ENCODE measurements at regions not wholly inside any gene's neighbourhood (a gene's known extent, or its start where the extent isn't known, plus 50 kb on each side); places are given as distances from the start of the nearest gene placed in this dataset.
A peak's percentile ranks its signal among the peaks of the same experiment; 100 is the strongest.

DNA sequence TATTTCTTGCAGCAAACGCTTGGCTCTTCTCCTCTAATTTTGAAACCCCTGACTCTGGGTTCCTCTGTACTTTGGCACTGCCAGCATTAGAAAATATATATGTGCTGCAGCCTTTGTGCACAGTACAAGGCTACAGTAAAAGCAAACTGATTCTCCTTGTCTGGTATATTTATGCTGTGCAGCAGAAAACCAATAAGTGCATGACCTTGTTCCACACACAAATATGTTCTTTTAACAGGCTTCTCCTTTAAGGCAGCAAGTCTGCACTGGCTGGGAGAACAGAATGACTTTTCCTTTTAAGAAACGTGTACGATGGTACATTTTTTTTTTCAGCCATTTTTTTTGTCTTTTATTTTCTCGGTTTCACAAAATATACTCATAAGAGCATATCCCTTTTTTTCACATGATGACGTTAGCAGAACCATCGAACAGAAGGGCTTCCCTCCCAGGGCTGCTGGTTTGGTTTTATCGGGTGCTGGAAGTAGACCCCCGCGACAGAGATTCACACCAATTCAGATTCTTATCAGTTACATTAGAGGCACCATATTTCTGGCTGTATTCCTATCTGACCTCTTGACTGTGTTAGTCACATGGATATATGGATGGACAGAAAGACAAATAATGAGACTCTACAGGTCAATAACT, 129.9 kb upstream of the ARID1B start:
- no peak for DNase-seq

DNA sequence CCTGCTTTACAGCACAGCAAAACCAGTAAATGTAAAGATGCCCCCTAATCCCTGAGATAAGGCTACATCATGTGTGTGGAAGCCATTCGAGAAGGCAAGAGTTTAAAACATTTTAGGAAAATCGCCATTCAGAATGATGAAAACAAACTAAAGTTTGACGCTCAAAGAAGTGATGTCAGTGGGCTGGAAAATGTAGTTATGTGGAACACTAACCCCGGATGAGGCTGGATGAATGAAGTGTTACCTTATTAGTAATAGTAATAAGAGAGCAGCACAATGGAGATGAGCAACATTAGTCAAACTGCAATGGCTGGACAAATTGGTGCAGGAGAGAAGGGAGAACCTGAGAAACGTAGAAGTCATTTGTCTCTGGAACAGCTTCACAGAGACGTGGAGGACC, 130.7 kb upstream of the ARID1B start:
- DNase-seq, result no peak

DNA sequence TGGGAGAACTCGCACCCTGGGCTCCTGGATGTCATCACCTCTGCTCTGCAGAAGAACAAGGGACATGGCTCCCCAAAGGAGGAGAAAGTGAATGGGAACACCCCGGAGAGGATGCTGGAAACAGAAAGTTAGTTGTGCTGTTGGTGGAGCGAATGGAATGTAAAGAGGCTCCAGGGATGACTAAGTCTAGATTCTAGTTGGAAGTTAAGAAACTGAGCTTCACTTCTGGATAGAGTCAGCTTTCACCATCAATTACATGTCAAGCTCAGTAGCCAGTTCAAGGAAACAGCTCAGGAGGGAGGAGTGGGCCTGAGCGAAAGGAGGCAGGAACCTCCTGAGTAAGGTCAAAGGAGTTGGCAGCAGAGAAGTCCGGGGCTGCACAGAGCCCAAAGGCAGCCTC, 132.1 kb upstream of the ARID1B start:
- DNase-seq, result no peak

DNA sequence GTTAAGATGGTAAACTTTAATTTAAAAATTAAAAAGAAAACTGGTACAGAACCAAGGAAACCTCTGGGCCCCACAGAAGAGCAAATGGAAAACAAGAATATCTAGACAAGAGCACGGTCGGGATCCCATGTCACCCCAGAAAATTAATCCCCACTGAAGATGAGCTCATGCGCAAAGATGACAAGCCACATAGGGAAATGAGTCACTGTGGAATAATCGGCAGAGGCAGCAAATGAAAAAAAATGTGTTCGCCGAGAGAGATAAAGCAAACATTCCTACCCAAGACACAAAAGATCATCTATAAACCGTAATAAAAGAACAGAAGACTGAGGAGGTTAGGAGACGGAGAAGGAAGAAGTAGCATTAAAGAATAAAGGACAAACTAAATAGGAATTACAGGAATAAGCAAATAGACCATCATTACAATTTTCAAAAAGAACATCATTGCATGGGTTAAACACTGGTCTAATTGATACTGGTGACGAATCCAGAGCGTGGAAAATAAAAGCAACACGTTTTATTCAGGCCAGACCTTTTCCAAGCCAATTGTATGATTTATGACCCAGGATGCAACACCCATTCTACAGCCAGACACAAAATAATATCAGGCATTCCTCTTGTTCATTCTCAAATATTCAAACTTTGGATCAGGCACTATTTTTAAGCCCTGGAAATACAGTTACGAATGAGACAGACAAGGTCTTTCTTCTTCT, 138.0 kb upstream of the ARID1B start:
- no peak for DNase-seq

DNA sequence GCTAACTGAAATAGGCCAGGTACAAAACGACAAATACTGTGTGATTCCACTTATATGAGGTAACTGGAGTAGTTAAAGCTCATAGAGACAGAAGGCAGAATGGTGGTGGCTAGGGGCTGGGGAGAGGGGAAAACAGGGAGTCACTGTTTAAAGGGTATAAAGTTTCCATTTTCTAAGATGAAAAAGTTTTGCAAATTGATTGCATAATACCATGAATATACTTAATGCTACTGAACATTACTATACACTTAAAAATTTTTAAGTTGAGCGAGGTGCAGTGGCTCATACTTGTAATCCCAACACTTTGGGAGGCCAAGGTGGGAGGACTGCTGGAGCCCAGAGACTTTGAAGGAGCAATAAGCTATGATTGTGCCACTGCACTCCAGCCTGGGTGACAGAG, 138.6 kb upstream of the ARID1B start:
- no peak for DNase-seq

DNA sequence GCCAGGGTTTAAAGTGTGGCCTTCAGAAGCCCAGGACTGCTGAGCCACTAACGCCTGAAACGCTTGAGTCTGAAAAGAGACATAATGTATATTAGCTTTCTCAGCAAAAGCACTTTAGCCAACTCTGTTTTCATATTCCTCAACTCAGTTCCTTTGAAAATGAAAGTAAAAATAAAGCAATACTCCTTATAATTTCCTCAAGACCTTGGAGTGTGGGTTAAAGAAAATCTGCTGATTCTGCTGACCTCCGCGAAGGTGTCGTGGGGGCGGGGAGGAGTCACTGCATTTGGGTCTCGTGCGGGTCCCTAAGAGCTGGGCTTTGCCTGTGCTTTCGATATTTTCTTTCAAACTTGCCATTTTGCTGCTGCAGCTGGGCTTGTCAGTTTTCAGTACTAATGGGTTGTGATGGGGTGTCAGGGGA, 142.2 kb upstream of the ARID1B start:
- DNase-seq, result no peak

DNA sequence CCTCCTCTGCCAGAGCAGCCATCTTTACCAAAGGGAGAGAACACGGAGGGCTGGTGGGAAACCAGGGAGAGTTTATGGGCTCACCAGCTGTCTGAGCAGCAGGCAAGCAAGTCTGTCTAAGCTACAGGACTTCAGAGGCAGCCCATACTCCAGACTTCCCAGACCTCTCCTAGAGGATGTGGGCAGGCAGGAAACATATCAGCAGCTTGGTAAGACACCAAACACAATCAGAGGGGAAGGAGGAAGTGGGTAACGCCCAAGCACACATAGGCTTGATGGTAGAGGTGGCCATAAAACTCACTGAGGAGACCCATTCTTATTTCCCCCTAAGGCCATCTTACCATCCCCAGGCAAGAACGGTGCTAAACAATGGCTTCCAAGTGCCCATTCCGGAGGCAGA, 143.1 kb upstream of the ARID1B start:
- no peak for DNase-seq

DNA sequence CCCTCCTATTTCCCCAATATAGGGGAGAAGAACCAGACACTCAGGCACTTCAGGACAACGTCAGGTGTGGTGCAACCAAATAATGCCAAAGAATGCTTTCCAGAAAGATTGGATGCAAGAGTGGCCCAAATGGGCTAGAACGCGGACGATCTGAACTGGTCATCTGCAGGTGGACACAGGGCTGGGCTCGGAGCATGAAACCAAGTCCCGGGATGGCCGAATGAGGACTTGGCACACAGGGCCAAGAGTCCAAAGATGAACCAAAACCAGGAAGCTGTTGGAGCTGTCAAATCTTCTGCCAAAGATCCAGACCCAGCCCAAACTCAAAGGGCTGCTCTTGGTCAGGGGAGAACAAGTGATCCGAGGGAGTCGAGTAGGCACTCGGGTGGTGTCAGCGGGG, 143.9 kb upstream of the ARID1B start:
- no peak for DNase-seq

DNA sequence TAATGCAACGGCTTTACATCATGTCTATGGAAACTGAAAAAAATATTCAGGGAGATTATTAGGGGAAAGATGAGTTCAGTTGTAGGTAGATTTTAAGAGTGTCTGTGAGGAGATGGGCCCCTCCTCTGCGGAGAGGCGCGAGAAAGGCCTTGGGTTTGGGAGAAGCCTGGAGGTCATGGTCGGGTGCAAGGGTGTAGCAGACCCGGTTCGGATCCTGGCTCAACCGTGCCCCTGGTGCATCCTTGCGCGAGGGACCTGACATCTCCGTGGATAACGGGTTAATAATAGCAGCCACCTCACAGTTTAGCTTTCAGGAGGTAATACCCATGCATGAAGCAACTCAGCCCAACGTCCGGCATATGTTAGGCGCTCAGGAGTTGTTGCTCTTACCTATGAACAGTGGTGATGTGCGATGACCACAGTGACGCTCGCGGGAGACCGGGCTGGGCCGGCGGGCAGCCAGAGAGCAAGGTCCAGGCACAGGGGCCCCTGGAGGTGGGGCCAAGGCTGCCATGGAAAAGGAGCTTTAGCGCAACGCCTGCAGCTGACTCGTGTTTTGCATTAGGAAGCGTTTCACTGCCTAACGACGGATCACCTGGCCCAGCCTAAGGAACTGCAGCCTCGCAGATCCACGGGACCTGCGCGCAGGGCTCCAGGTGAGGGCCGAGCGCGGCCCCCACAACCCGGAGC, 146.4 kb upstream of the ARID1B start:
- DNase-seq, result no peak

DNA sequence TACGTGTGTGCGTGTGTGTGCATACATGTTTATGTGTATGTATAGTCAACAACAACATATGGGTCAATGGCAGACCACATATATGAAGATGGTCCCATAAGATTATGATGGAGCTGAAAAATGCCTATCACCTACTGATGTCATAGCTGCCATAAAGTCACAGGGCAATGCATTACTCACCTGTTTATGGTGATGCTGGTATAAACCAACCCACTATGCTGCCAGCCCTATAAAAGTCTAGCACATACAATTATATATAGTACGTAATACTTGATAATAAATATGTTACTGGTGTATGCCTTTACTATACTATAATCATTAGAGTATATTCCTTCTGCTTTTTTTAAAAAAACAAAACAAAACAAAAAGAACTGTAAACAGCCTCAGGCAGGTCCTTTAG, 148.4 kb upstream of the ARID1B start:
- DNase-seq, result no peak

DNA sequence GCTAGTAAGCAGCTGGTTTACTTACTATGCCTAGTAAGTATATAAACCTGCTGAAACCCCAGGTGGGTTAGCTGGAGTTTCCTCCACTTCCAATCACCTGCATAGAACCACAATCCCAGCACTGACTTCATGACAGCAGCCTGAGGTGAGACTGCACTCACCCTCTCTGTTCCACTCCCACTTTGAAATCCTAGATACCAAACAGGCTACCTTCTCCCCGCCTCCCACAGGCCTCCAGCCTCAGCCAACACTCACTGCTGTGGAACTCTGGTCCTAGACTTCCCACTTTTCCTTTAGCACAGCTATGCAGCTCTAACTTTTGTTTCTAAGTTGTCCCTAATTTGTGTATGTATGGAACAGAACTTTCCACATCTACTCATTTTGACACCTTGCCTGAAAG, 149.7 kb upstream of the ARID1B start:
- DNase-seq, result no peak

DNA sequence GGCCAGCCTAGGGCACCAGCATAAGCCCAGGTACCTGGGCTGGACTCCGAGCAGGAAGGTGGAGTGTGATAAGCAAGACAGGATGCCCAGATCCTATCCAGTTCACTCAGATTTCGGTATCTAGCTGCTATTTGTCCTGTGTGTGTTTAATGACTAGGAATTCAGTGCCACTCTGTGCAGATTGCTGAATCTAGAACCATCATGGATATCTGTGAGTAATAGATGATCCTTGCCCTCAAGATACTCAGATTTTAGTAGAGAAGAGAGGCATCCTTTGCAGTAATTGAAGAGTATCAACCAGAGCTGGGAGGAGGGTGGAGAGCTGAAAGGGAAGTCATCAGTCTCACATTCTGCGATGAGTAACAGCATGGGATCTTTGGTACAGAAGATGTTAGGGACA, 155.0 kb upstream of the ARID1B start:
- DNase-seq, result no peak

DNA sequence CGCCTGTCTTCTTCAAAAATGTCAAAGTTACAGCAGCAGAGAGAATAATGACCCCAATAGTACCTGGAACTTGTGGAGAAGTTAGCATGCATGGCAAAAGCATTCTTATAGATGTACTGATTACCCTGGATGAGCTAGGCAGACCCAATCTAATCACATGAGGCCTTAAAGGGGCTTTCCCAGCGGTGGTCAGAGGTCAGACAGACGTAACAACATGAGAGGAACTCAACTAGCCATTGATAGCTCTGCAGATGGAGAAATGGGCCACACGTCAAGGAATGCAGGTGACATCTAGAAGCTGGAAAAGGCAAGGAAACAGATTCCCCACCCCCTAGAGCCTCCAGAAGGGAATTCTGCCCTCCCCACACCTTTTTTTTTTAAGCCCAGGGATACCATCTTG, 156.8 kb upstream of the ARID1B start:
- no peak for DNase-seq

DNA sequence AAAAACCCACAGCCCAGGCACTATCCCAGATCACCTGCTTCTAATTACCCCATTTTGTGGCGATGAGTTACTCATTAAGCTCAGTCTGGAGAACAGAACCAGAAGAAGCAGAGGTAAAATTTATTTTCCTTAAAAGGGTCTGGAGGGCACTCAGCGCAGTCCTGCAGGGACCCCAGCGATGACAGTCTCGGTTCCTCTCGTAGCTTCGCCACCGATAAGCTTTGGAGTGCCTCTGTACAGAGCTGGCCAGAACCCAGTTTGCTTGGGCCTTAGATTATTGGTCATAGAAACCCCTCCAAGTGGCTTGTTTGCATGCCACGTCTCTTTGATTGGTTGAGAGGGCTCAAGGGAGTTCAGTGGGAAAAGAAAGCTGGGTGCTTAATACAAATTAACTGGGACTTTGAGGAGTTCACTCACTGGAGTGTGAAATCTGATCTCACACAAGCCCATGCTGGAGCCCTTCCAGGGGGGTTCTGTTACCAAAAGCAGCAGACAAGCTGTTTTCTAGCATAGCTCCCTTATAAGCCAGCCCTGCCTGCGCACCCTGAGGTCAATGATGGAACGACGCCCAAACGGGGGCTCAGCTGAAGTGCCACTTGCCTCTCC, 158.5 kb upstream of the ARID1B start:
- DNase-seq, result no peak

DNA sequence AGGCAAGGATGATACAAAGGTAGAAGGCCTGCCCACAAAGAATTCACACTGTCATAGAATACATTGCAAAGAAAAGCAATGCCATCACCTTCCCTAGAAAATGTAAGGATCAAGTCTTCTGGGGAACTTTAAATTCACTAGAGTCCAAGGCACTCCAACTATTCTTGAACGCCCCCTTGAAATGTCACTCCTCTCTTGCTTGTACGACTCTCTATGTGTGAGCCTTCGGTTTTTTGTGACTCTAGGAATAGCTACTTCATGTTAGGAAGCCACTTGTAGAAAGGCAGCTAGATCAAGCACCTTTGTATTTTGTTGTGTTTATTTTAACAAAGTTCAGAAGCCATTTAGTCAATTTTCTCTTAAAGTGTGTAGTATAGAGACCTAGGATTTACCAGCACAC, 159.2 kb upstream of the ARID1B start:
- DNase-seq, result no peak

DNA sequence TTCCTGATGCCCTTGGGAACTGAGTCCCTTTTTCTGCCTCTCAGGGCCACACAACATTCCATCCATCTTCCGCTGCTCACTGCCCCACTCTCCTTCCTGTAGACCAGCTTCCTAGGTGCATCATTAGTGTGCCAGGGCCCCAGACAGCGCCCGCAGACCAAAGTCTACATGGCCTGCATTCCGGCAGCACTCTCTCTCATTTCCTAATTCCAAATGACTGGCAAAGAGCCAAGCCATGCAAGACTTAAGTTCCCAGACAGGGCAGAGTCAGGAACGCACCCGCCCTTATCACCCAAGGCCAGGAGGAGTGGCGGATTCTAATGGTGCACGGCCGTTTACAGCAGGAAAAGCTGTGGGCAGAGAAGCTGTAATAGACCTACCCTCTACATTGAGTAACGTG, 159.8 kb upstream of the ARID1B start:
- no peak for DNase-seq

DNA sequence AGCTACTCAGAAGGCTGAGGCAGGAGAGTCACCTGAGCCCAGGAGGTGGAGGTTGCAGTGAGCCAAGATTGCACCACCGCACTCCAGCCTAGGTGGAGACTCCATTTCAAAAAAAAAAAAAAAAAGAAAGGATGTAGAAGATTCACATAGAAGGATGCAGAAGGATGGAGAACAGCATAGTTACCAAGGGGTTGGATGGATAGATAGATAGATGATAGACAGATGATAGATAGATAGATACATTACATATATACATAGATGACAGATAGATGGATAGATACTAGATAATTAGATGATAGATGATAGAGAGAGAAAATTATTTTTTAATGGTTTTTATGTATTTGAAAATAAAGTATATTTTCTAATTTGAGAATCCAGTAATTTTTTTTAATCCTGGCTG, 160.7 kb upstream of the ARID1B start:
- no peak for DNase-seq

DNA sequence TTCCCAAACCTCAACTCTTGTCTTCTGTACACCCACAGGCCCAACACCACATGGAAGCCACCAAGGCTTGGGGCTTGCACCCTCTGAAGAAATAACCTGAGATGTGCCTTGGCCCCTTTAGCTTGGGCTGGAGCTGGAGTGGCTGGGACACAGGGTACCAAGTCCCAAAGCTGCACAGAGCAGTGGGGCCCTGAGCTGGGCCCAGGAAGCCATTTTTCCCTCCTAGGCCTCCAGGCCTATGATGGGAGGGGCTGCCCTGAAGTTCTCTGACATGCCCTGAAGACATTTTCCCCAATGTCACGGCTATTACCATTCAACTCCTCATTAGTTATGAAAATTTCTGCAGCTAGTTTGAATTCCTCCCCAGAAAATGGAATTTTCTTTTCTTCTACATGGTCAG, 163.2 kb upstream of the ARID1B start:
- DNase-seq, result no peak

DNA sequence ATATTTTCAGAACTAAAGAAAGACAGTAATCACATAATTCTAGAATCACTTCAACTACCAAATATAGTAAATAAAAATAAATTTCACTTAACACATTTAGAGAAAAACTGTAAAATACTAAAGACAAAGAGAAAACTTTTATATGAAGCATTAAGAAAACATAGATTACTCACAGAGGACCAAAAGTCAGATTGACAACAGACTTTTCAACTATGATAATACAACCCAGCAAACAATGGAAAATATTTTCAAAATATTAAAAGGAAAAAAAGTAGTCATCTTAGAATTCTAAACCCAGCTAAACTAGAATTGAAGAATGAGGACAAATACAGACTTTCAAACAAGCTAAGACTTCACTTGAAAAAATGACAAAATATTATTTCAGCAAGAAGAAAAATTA, 164.8 kb upstream of the ARID1B start:
- peak; percentile 10 for DNase-seq

DNA sequence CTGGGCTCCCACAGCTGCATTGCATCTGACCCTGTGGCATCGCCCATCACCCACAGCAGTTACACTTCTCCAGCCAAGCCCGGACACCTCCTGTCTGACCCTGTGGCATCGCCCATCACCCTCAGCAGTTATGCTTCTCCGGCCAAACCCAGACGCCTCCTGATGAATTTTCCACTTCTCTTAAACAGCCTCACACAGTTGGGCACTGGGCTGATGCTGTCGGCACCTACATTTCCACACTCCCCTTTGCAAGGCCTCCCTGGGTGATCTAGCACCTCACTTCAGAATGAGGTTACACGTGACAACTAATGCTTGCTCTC, 175.2 kb upstream of the ARID1B start:
- no peak for DNase-seq

DNA sequence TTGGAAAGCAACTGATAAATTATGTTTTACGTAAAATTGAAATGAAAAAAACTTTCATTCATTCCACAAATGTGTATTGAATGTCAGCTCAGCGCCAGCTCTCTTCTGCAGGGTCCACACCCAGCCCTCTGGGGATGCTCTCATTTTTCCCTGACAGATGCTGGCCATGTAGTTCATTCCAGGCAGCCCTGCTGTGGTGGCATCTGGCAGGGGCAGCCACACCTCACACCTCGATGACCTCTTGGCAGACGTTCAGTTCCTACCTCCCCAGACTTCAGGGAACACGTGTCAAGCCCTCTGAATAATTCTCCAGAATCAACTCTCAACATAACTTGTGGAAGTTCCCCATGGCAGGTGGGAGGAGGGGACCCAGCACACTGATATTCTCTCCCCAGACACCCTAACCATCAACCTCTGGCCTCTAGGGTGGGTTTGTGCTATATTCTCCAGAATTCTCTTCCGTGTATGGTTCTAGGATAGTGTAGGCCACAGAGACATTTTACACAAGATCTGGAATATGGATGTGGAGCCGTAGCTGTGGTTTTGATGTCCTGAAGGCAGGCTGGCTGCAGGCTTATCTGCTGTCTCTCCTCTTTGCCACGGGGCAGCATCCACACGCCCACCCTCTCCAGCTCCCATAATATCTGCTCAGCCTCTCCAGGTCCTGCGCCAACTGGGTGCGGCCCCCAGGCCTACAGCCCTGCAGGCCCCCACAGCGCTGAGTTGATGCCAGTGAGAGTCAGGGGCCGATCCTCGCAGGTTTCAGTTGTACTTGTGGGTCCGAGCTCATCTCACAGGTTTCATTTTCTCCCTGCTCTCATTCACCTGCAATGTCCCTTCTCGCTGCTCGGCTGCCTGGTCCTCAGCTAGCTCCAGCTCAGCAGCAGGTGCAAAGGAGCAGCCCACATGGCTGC, 175.8 kb upstream of the ARID1B start:
- DNase-seq, result no peak

DNA sequence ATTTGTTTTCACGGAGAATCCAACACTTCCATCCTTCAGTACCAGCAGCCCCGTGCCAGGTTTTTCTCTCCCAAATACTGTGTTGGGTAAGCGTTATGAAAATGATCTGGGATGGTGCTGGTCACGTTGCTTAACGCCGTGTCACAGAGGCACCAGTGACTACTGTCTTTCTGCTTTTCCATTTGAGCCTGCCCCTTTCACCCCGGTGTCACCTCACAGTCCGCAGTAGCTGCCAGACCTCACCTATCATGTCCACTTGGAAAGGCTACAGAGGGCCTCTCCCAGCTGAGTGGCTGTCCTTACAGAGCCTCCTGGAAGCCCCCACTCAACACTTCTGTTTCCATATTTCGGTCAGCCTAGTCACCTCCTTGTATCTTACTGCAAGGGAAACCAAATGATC, 176.5 kb upstream of the ARID1B start:
- DNase-seq, result no peak

DNA sequence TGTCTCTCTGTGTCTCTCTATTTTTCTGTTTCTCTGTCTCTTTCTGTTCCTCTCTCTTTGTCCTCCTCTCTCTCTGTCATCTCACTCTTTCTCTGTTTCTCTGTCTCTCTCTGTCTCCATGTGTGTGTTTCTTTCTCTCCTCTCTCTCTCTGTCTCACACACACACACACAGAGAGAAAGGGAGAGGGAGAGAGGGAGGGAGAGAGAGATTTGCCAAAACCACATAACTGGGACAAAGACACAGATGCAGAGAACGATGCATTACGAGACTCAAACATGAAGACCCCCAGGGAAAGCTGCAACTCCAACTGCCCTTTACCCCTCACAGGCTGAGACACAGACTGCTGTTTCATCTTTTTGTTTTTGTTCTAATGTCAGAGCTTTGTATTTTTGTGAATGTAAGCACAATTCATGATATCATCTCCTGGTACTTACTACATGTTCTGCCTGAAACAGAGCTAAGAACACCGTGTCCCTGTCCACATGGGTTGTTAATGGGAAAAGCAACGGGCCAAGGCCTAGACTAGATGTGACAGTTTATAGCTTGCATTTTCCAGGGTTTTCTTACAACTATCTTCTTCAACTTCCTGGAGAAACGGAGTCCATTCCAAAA, 177.1 kb upstream of the ARID1B start:
- no peak for DNase-seq
